ENCODE measurements at regions not wholly inside any gene's neighbourhood (a gene's known extent, or its start where the extent isn't known, plus 50 kb on each side); places are given as distances from the start of the nearest gene placed in this dataset.
A peak's percentile ranks its signal among the peaks of the same experiment; 100 is the strongest.
"Not testable (repeated sequence)": the region's sequence is repeated elsewhere in the genome, so short reads cannot be mapped to it uniquely, and the experiment has no call there.

DNA sequence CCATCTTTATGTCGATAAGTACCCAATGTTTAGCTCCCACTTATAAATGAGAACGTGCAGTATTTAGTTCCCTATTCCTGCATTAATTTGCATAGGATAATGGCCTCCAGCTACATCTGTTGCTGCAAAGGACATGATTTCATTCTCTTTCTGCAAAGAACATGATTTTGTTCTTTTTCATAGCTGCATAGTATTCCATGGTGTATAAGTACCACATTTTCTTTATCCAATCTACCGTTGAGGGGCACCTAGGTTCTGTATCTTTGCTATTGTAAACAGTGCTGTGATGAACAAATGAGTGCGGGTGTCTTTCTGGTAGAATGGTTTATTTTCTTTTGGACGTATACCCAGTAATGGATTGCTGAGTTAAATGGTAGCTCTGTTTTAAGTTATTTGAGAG is 63.0 kb downstream of the HLX start:
- intact Hi-C loops (cut with DNase I) = no loop called here
- no peak for ATAC-seq

GRCh38 chr1:220942914-220943313 is 63.7 kb downstream of the HLX start:
- DNase-seq (ENCODE audit: low spot score); ATAC-seq; intact Hi-C loops (cut with DNase I): not testable (repeated sequence)

More for the DNA sequence above, 63.0 kb downstream of the HLX start:
- DNase-seq (ENCODE audit: low spot score) = no peak

DNA sequence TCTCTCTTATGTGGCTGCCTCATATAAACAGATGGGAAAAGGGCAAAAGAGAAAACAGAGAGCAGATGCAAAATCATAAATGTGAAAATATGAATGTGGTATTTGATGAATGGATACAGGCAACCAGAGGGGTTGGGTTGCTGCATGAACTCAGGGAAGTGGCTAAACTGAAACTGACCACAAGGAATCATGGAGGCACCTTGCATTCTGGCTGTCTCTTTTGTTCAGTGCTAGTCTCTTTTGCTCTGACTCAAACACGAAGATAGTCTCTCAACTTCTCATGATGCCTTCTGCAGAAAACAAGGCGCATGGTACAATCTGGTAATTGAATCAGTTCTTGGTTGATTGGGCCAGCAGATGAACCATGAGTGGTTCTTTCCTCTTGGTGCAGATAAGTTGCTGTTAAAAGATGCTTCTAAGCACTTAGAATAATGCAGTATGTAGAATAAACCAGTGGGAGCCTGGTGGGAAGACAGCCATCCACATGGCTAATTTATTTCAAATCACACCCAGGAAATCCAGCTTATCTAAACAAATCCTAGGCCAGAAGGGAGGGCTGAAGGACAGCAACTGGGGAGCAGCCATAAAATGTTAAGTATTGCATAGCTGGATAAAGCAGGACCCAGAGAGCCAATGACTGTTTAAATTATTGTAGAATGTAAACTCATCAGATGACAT is 64.2 kb downstream of the HLX start:
- intact Hi-C loops (cut with DNase I) = no loop called here
- no peak for ATAC-seq
- no peak for DNase-seq (ENCODE audit: low spot score)

- DNase-seq (ENCODE audit: low spot score) (no peak), ATAC-seq (no peak)
- intact Hi-C loops (cut with DNase I) = no loop called here
Observed at GRCh38 chr1:220950576-220950975, 71.3 kb downstream of the HLX start.

DNA sequence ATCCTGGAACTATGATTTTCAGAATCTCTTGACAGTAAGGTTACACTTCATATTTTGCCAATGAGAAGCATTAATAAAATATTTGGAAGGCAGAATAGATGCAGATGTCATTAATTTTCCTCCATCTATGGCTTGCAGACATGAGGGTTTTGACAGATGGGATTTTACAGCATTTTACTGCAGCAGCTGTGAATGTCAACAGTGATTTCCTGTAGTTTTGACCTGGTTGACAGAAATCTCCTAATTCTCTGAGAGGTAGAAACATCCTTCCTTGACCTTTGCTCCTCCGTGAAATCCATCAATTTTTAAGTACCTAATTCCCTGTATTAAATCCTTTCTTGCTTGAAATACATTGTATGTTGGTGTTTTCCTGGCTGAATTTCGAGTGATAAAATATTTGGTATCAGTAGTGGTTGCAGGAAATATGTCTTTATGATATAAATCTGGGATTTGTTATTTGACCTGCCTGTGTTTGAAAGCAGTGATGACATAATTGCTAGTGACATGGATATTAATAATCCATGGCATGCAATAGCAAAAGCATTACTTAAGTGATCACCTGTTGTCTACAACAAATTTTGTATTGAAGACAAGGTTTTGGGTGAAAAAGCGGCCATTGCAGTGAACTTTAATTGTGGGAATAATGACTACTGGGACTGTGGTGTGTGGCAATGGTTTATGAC is 73.9 kb downstream of the HLX start:
- no peak for ATAC-seq
- intact Hi-C loops (cut with DNase I) = no loop called here

DNA sequence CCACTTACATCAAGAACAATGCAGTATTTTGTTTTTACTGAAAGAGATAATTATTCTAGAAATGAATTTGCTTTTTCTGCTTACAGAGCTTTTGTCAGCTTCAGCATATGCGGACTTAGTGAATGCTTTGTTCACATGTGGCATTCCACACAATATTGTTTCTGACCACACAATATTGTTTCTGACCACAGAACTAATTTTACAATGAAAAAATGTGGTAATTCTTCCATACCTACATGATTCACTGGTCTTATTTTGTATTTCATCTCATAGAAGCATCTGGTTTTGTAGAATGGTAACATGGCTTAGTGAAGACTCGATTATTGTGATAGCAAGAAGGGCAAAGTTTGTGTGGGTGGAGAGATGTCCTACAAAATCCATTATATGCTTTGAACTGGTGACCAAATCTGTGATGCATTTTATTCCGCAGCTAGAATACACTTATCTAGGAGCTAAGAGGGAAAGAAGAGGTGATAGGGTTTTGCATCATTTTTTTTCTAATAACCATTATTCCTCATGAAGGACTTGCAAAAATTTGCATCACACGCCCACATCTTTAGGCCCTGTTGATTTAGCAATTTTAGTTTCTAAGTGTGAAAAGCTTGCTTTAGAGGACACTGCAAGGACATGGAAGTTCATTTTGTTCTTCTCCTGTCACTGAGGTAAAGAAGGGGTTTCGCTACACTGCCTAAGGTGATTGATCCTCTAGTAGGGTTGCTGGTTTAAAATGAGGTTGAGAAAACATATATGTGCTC is 75.3 kb downstream of the HLX start:
- no peak for ATAC-seq
- intact Hi-C loops (cut with DNase I) = no loop called here
- DNase-seq (ENCODE audit: low spot score) = no peak

More for the DNA sequence above, 73.9 kb downstream of the HLX start:
- DNase-seq (ENCODE audit: low spot score) = no peak

GRCh38 chr1:220955116-220955515 is 75.9 kb downstream of the HLX start:
- no peak for ATAC-seq

GRCh38 chr1:220956501-220957232 is 77.4 kb downstream of the HLX start:
- ATAC-seq = no peak
- intact Hi-C loops (cut with DNase I) = no loop called here
- DNase-seq (ENCODE audit: low spot score) = no peak

More at GRCh38 chr1:220955116-220955515, 75.9 kb downstream of the HLX start:
- intact Hi-C loops (cut with DNase I) = no loop called here
- no peak for DNase-seq (ENCODE audit: low spot score)

DNA sequence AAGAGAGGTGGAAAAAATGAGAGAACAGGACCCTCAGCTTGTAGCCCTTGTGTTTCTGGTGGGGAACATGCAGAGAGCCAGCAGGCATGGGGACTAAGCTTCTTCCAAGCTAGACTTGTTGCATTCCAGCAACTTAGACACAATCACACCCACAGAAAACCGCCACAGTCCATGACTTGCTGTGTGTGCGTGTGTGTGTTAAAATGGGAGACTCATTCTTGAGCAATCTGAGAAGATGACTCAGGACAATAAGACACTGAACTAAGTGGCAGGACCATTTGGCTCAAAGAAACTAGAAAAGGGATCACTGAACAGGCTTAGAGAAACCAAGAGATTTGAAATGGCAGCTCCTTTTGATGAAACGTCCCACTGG is 78.0 kb downstream of the HLX start:
- no peak for ATAC-seq
- no peak for DNase-seq (ENCODE audit: low spot score)
- intact Hi-C loops (cut with DNase I) = no loop called here

GRCh38 chr1:220958234-220958633 is 79.0 kb downstream of the HLX start:
- no peak for DNase-seq (ENCODE audit: low spot score)
- no peak for ATAC-seq
- intact Hi-C loops (cut with DNase I) = no loop called here

GRCh38 chr1:220962031-220962751 is 82.9 kb downstream of the HLX start:
- ATAC-seq (peak; percentile 91), DNase-seq (ENCODE audit: low spot score) (no peak)
- intact Hi-C loops (cut with DNase I) = no loop called here

- DNase-seq (ENCODE audit: low spot score) = no peak
- intact Hi-C loops (cut with DNase I) = no loop called here
- no peak for ATAC-seq
Observed at GRCh38 chr1:220966041-220966440, 86.8 kb downstream of the HLX start.

DNA sequence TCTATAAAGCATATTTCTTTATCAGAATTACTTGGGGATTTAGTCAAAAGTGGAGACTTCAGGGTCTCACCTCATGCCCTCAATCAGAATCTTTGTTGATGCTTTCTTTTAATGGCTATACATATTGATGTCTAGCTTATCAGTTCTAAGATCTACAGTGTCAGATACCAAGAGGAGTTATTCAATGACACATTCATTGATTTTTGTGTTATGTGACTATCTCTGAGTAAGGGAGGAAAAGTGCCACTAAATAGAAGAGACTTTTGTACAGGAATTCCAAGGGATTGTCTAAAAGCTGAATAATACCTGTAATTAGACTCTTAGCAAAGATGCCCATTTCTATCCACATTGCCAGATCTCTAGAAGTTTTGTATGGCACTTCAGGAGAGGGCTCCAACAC is 87.2 kb downstream of the HLX start:
- intact Hi-C loops (cut with DNase I) = no loop called here
- no peak for ATAC-seq
- no peak for DNase-seq (ENCODE audit: low spot score)

GRCh38 chr1:220966881-220967611 is 87.8 kb downstream of the HLX start:
- DNase-seq (ENCODE audit: low spot score) (no peak), ATAC-seq (no peak)
- intact Hi-C loops (cut with DNase I) = no loop called here

DNA sequence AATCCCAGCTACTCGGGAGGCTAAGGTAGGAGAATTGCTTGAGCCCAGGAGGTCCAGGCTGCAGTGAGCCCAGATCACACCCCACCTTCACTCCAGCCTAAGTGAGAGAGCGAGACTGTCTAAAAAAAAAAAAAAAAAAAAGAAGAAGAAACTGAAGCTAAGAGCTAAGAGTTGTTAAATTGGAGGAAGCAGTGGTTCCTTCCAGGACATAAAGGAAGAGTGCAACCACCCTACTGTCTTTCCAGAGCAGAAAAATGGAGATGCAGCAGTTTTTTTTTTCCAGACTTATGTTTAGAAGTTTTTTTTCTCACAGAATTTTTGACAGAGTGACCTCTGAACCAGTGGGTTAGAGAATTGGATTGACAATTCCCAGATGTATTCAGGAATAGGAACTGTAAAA is 88.7 kb downstream of the HLX start:
- intact Hi-C loops (cut with DNase I) = no loop called here
- no peak for DNase-seq (ENCODE audit: low spot score)
- ATAC-seq = no peak

DNA sequence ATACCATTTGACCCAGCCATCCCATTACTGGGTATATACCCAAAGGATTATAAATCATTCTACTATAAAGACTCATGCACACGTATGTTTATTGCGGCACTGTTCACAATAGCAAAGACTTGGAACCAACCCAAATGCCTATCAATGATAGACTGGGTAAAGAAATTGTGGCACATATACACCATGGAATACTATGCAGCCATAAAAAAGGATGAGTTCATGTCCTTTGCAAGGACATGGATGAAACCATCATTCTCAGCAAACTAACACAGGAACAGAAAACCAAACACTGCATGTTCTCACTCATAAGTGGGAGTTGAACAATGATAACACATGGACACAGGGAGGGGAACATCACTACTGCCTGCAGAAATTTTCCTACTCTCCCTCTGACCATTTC is 90.0 kb downstream of the HLX start:
- DNase-seq (ENCODE audit: low spot score); ATAC-seq; intact Hi-C loops (cut with DNase I): not testable (repeated sequence)

- intact Hi-C loops (cut with DNase I) = no loop called here
- DNase-seq (ENCODE audit: low spot score) (no peak), ATAC-seq (no peak)
Observed at GRCh38 chr1:220970311-220970710, 91.1 kb downstream of the HLX start.

- ATAC-seq (no peak), DNase-seq (ENCODE audit: low spot score) (no peak)
- intact Hi-C loops (cut with DNase I) = no loop called here
Observed at GRCh38 chr1:220971221-220971620, 92.0 kb downstream of the HLX start.
